Activated gamma-delta T cell treated with Interleukin-2 at 50 U/mL for 16 hours (primary cell): ENCODE measurements at regions not wholly inside any gene's neighbourhood (a gene's known extent, or its start where the extent isn't known, plus 50 kb on each side); places are given as distances from the start of the nearest gene placed in this dataset.
"Not testable (repeated sequence)": the region's sequence is repeated elsewhere in the genome, so short reads cannot be mapped to it uniquely, and the experiment has no call there.

Experiments
- DNase-seq: peaks from one replicate; pipeline ENCODE4 v3.0.0-alpha.2; 2020

- not testable (repeated sequence) for DNase-seq
Observed at GRCh38 chr13:21263909-21264308, 87.5 kb downstream of the MRPL57 start.

GRCh38 chr13:21268485-21268884, 92.0 kb downstream of the MRPL57 start:
- DNase-seq, result not testable (repeated sequence)

GRCh38 chr13:21272439-21272838, 96.0 kb downstream of the MRPL57 start:
- DNase-seq, result not testable (repeated sequence)

- not testable (repeated sequence) for DNase-seq
Observed at GRCh38 chr13:21274457-21274856, 98.0 kb downstream of the MRPL57 start.

- no peak for DNase-seq
Observed at GRCh38 chr13:21282065-21282464, 105.6 kb downstream of the MRPL57 start.

GRCh38 chr13:21287331-21287907, 111.0 kb downstream of the MRPL57 start:
- no peak for DNase-seq

GRCh38 chr13:21289475-21289874, 113.0 kb downstream of the MRPL57 start:
- DNase-seq, result no peak

- not testable (repeated sequence) for DNase-seq
Observed at GRCh38 chr13:21290442-21291002, 114.1 kb downstream of the MRPL57 start.

- DNase-seq, result no peak
Observed at GRCh38 chr13:21291840-21292239, 115.4 kb downstream of the MRPL57 start.

- peak; percentile 26 for DNase-seq
Observed at GRCh38 chr13:21296991-21297390, 120.5 kb downstream of the MRPL57 start.

GRCh38 chr13:21297447-21297846, 121.0 kb downstream of the MRPL57 start:
- DNase-seq, result no peak

GRCh38 chr13:21297914-21298831, 121.7 kb downstream of the MRPL57 start:
- DNase-seq, result peak; percentile 78

GRCh38 chr13:21304256-21304655, 127.8 kb downstream of the MRPL57 start:
- no peak for DNase-seq

- not testable (repeated sequence) for DNase-seq
Observed at GRCh38 chr13:21306300-21307073, 130.0 kb downstream of the MRPL57 start.

- DNase-seq, result not testable (repeated sequence)
Observed at GRCh38 chr13:21307158-21307557, 130.7 kb downstream of the MRPL57 start.

GRCh38 chr13:21308906-21309305, 132.4 kb downstream of the MRPL57 start:
- no peak for DNase-seq

- DNase-seq, result no peak
Observed at GRCh38 chr13:21309542-21310172, 133.2 kb downstream of the MRPL57 start.

- no peak for DNase-seq
Observed at GRCh38 chr13:21310220-21310619, 133.8 kb downstream of the MRPL57 start.

- DNase-seq, result not testable (repeated sequence)
Observed at GRCh38 chr13:21314976-21315375, 138.5 kb downstream of the MRPL57 start.

GRCh38 chr13:21316376-21316775, 139.9 kb downstream of the MRPL57 start:
- no peak for DNase-seq

- no peak for DNase-seq
Observed at GRCh38 chr13:21318891-21319532, 140.1 kb downstream of the ZDHHC20 start.
